Ascending aorta (tissue), 2 donors: ENCODE measurements at regions not wholly inside any gene's neighbourhood (a gene's known extent, or its start where the extent isn't known, plus 50 kb on each side); places are given as distances from the start of the nearest gene placed in this dataset.

Source experiments
- DNase-seq, 2 donors: peaks; one replicate each; pipeline ENCODE4 v3.0.0-alpha.2; 2019; ENCODE audit warnings: low spot score in 2 of 2
- H3K27ac ChIP-seq, 2 donors: fragments of 200-600 bp; sonication (generic); one replicate each; pipeline ENCODE4 v1.5.1; 2016 to 2017; ENCODE audit warnings: mild to moderate bottlenecking in 1 of 2
- H3K27me3 ChIP-seq: fragments of 200-600 bp; sonication (generic); one replicate; pipeline ENCODE4 v1.5.1; 2017
- H3K36me3 ChIP-seq, 2 donors: fragments of 200-600 bp; sonication (generic); one replicate each; pipeline ENCODE4 v1.5.1; 2016
- H3K4me1 ChIP-seq, 2 donors: fragments of 200-600 bp; sonication (generic); one replicate each; pipeline ENCODE4 v1.5.1; 2016 to 2017; ENCODE audit warnings: mild to moderate bottlenecking in 1 of 2
- H3K4me3 ChIP-seq, 2 donors: fragments of 200-600 bp; sonication (generic); one replicate each; pipeline ENCODE4 v1.5.1; 2016 to 2017; ENCODE audit warnings: mild to moderate bottlenecking in 1 of 2
- H3K9me3 ChIP-seq, 2 donors: fragments of 200-600 bp; sonication (generic); one replicate each; pipeline ENCODE4 v1.5.1; 2016
- CTCF ChIP-seq, 3 experiments: fragments of 200-600 bp in 2 of 3; fragments of 450-650 bp in 1 of 3; sonication (generic) in 2 of 3; IDR thresholded peaks; one replicate each; pipeline ENCODE4 v1.5.1; 2016 to 2019; ENCODE audit warnings: antibody characterized with exemption in 3 of 3, mild to moderate bottlenecking in 1 of 3, moderate library complexity in 1 of 3
- intact Hi-C: fragments of 100-400 bp; cut with DNase I; formaldehyde crosslinking; loops from one replicate; pipeline ENCODE4 v1.15.1; 2023

- no peaks in the 10 kb centered on the region for H3K36me3 ChIP-seq
- DNase-seq = no peak
- peak overlapping the region in 1 of 2 donors; percentile 33 for H3K27ac ChIP-seq
- no peak for TF ChIP-seq CTCF (IDR thresholded peaks at IDR 0.05)
- intact Hi-C loops = loop anchor here (5.0 to 10.0 kb wide), 2 partner anchors 182 to 315 kb away; no protein-coding TSS in a partner anchor
- no peaks in the 10 kb centered on the region for H3K9me3 ChIP-seq
- no peak overlapping the region for H3K4me3 ChIP-seq
- peaks cover 16 to 38% of the 10 kb centered on the region in 2 donors for H3K4me1 ChIP-seq
- no peaks in the 10 kb centered on the region for H3K27me3 ChIP-seq
Measured at GRCh38 chr17:77420095-77420803, 279.5 kb downstream of the SEC14L1 start.

GRCh38 chr17:77420804-77421629, 280.2 kb downstream of the SEC14L1 start:
- H3K4me3 ChIP-seq = no peak overlapping the region
- no peaks in the 10 kb centered on the region for H3K27me3 ChIP-seq
- no peak for DNase-seq
- peaks cover 16 to 46% of the 10 kb centered on the region in 2 donors for H3K4me1 ChIP-seq
- TF ChIP-seq CTCF (IDR thresholded peaks at IDR 0.05) = no peak
- H3K9me3 ChIP-seq = no peaks in the 10 kb centered on the region
- peak overlapping the region in 1 of 2 donors; percentile 41 for H3K27ac ChIP-seq
- H3K36me3 ChIP-seq = no peaks in the 10 kb centered on the region
- intact Hi-C loops = loop anchor here (5.0 to 10.0 kb wide), 2 partner anchors 181 to 314 kb away; no protein-coding TSS in a partner anchor

GRCh38 chr17:77421630-77421972, 280.8 kb downstream of the SEC14L1 start:
- Histone ChIP-seq H3K36me3 (no peaks in the 10 kb centered on the region), H3K4me3 (no peak overlapping the region), H3K9me3 (no peaks in the 10 kb centered on the region), H3K27me3 (no peaks in the 10 kb centered on the region), H3K27ac (peak overlapping the region in 1 of 2 donors; percentile 41), H3K4me1 (peaks cover 18 to 49% of the 10 kb centered on the region in 2 donors)
- no peak for DNase-seq
- no peak for TF ChIP-seq CTCF (IDR thresholded peaks at IDR 0.05)
- intact Hi-C loops = loop anchor here (5.0 to 10.0 kb wide), 2 partner anchors 181 to 313 kb away; no protein-coding TSS in a partner anchor

GRCh38 chr17:77422104-77422747, 281.5 kb downstream of the SEC14L1 start:
- DNase-seq = no peak
- Histone ChIP-seq H3K4me1 (peaks cover 25 to 56% of the 10 kb centered on the region in 2 donors), H3K9me3 (no peaks in the 10 kb centered on the region), H3K4me3 (no peak overlapping the region), H3K36me3 (no peaks in the 10 kb centered on the region), H3K27ac (peak overlapping the region; percentile 86 to 91), H3K27me3 (no peaks in the 10 kb centered on the region)
- no peak for TF ChIP-seq CTCF (IDR thresholded peaks at IDR 0.05)
- intact Hi-C loops = loop anchor here (5.0 to 10.0 kb wide), 2 partner anchors 180 to 313 kb away; no protein-coding TSS in a partner anchor

GRCh38 chr17:77422748-77423113, 282.0 kb downstream of the SEC14L1 start:
- peaks cover 29 to 61% of the 10 kb centered on the region in 2 donors for H3K4me1 ChIP-seq
- no peaks in the 10 kb centered on the region for H3K27me3 ChIP-seq
- H3K4me3 ChIP-seq = no peak overlapping the region
- DNase-seq = no peak
- H3K27ac ChIP-seq = peak overlapping the region; percentile 86 to 91
- no peaks in the 10 kb centered on the region for H3K36me3 ChIP-seq
- no peaks in the 10 kb centered on the region for H3K9me3 ChIP-seq
- TF ChIP-seq CTCF (IDR thresholded peaks at IDR 0.05) = no peak
- intact Hi-C loops = loop anchor here (1.0 to 10.0 kb wide), 3 partner anchors 13 to 312 kb away; no protein-coding TSS in a partner anchor
